Spleen (tissue), 7 donors: ENCODE measurements at regions not wholly inside any gene's neighbourhood (a gene's known extent, or its start where the extent isn't known, plus 50 kb on each side); places are given as distances from the start of the nearest gene placed in this dataset.

Source experiments
- CTCF ChIP-seq, 11 experiments: fragments of 200-600 bp in 7 of 11; fragments of 450-650 bp in 4 of 11; sonication (generic) in 4 of 11; IDR thresholded peaks in 8 of 11; conservative IDR thresholded peaks in 3 of 11; 1 replicate in 7 of 11; 2 replicates in 4 of 11; pipeline versions ENCODE4 v1.4.0 to v1.8.0; 2016 to 2021; ENCODE audit warnings: antibody characterized with exemption in 11 of 11, inconsistent platforms in 4 of 11, mild to moderate bottlenecking in 1 of 11
- POLR2A ChIP-seq, 3 donors: fragments of 450-650 bp; IDR thresholded peaks; one replicate each; pipeline ENCODE4 v1.5.1; 2017; ENCODE audit warnings: antibody characterized with exemption in 3 of 3, mild to moderate bottlenecking in 1 of 3
- POLR2AphosphoS5 ChIP-seq, 3 donors: sonication (generic); formaldehyde crosslinking; IDR thresholded peaks; one replicate each; pipeline ENCODE4 v1.5.1; 2017; ENCODE audit warnings: antibody characterized with exemption in 3 of 3
- donor health status: DM: no; HTN: no; CAD: no; lungs with moderate emphysema.
- donor health status: DM: no; HTN: no; CAD: no.
- donor health status: DM: no; HTN: no; CAD: no.

- TF ChIP-seq CTCF (IDR thresholded peaks at IDR 0.05 in 8 of 11, conservative IDR thresholded peaks at IDR 0.05 in 3 of 11) (no peak), POLR2A (IDR thresholded peaks at IDR 0.05) (no peak), POLR2AphosphoS5 (IDR thresholded peaks at IDR 0.05) (no peak)
These were observed 192.5 kb upstream of the PCDH20 start for GRCh38 chr13:61608138-61608537.
